D721Med (cell line): ENCODE measurements at regions not wholly inside any gene's neighbourhood (a gene's known extent, or its start where the extent isn't known, plus 50 kb on each side); places are given as distances from the start of the nearest gene placed in this dataset.

Source experiments
- DNase-seq: peaks from one replicate; pipeline ENCODE4 v3.0.0; 2011; ENCODE audit warnings: low spot score; ENCODE audit not compliant: insufficient read length
- FAIRE-seq: peaks from 2 replicates; lab custom pipeline; 2011; peaks lifted over from hg19 to GRCh38; lab: Jason Lieb, UNC
- TF ChIP-seq, protein P1 (sequence below): IDR thresholded peaks from 2 replicates; pipeline ENCODE4 v1.5.1; 2012; ENCODE audit warnings: mild to moderate bottlenecking, control low read depth; ENCODE audit not compliant: insufficient read depth; ENCODE audit errors: missing control alignments

DNA sequence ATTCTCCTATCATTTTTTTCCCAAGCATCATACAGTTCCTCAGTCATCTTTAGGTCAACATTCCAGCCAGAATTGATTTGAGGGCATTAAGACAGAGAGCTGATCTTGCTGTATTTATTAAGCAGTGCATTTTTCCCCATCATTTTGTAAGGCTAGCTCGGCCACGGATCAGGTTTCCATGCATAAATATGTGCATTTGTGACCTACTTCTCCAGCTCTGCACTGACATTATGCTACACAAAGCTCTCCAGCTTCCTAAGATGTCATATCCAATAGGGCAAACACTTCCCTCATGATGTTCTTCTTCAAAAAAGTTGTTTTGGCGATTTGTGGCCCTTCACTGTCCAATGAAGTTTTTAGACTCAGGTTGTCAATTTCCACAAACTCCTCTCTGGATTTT is 202.6 kb downstream of the C7orf25 start:
- no peak for FAIRE-seq
- DNase-seq: no peak
- TF ChIP-seq, protein P1, sequence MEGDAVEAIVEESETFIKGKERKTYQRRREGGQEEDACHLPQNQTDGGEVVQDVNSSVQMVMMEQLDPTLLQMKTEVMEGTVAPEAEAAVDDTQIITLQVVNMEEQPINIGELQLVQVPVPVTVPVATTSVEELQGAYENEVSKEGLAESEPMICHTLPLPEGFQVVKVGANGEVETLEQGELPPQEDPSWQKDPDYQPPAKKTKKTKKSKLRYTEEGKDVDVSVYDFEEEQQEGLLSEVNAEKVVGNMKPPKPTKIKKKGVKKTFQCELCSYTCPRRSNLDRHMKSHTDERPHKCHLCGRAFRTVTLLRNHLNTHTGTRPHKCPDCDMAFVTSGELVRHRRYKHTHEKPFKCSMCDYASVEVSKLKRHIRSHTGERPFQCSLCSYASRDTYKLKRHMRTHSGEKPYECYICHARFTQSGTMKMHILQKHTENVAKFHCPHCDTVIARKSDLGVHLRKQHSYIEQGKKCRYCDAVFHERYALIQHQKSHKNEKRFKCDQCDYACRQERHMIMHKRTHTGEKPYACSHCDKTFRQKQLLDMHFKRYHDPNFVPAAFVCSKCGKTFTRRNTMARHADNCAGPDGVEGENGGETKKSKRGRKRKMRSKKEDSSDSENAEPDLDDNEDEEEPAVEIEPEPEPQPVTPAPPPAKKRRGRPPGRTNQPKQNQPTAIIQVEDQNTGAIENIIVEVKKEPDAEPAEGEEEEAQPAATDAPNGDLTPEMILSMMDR: no peak

DNA sequence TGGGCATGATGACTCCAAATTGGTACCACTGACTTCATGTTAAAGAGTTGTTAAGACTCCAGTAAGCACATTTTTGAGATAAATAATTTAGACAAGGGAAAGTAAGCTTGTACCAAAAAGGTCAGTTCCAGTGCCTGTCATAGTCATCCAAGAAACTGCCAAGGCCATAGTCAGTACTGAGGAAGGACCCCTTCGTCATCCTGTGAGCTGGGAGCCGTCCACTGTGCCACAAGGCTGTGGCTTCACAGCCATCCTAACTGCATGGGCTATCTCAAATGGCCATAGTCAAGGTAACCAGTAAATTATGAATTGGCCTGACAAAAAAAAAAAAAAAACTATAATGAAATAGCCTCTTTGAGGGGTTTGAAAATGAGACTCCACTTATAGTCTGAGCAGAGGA is 207.2 kb downstream of the C7orf25 start:
- DNase-seq (no peak), FAIRE-seq (no peak)
- TF ChIP-seq, protein P1: no peak

DNA sequence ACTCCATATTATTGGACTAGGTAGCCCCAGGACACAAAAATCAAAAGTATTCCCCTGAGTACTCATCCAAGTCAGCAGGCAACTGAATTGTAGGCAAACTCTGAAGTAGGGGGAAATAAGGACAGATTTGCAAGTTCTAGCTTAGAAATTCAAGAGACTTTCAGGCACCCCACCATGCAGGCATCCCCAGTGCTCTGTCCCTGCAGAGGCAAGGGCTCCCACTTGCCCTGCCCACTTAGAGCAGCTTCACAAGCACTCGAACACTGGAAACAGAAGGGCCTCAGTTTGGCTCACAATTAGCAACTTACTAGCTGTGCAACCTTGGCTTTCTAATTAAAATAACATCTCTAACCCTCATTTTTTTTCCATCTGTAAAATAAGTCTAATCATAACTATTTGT is 209.2 kb downstream of the C7orf25 start:
- FAIRE-seq (no peak), DNase-seq (no peak)
- TF ChIP-seq, protein P1: no peak

DNA sequence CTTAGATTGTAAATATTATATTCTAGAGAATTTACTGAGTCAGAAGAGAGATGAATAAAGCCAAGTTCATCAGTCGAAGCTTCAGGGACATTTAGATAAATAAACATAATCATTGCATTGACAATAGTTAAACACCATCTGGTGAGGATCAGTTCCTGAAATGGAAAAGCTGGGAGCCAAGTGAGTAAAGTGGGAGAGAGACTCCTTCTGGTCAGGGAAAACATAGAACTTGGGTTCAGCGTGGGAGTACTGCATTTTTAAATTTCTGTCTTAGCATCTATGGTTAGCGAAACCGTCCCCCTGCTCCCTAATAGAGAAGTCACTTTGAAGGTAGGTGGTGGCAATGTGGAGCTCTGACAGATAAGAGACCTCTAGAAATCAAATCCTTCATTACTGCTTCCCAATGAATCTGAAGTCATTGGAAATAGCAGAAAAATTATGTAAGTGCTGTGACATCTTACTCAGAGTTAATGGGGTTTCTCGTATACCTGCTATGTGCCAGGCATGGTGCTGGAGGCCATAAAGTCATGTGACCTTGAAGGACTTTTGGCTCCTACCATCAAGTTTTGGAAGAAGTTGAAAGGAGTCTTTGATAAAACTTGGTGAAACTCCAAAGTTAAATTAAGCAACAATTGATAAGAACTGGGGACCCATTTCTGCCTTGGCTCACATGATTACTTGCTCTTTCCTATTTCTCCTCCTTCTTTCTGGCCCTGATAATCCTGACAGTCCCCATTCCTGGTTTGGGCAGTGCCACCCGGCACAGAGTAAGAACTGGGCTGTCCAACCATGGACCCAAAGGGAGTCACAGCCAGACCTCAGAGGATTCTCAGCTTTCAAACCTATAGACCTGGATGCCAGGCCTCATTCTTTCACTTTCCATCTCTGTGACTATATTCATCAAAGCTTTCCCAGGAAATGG is 211.2 kb downstream of the C7orf25 start:
- FAIRE-seq: no peak
- TF ChIP-seq, protein P1: no peak
- DNase-seq: no peak

DNA sequence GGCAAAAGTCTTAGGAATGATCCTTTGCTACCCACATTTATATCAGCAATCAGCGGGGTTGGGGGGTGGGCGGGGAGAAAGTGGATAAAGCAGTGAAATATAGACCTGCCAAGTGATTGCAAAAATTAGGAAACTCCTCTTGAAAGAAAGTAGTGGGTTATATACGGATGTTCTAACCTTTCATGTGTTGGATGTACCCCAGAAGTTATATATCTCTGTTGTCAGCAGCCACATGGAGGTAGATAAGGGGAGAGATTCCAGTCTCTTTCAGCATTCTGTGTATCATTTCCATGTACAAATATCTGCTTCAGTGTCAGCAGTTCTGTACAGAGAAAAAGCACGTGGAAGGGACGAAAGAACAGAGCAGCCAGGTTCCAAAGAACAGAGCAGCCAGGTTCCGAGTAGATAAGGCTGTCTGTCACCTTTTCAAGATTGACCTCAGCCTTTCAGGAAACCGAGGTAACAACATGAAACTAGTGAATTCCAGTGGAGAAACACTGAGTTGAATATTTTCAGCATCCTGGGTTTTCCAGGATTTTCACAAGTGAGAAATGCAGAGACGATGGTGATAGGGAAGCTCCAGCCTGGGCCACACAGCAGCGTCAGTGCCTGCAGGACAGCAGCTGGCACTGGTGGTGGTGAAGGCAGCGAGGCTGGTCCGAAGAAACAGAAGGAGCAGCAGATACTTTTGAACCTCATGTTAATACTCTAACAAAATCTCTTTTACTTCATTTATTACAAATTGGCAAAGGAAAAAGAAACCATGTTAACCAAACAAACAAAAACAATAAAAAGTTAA is 212.3 kb downstream of the C7orf25 start:
- TF ChIP-seq, protein P1: no peak
- FAIRE-seq (no peak), DNase-seq (no peak)

DNA sequence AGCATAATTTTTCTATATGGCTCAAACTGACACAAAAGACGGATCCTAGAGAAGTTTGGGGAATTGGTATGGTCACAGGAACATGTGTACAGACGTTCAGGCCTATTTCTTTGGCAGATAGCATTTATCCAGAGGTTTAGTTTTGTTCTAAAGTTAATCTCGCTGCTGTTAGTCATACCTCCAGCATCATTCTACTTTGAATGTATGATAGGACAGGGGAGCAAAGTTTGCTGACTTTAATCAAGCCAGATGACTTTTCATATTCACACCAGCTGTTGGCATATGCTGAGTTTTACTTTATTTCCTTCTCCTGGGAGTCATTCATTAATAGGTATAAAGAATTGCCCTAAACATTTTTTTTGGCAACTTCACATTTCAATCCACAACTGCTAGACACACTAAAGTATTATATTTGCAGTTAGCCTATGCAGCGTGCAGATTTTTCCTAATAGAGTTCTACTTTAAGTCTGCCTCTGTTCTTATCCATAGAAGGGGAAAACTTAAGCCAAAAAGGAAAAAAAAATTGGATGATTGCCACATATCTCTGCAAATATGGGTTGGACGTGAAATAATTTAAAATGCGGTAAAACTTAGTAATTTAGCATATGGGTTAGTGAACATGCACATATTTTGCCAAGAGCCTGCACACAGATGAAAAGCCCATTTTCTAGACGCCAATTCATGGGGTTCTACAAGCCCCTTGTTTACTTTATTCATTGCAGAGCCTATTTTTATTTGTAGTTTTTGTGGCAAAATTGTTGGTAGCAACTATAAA is 213.1 kb downstream of the C7orf25 start:
- FAIRE-seq: no peak
- TF ChIP-seq, protein P1: no peak
- DNase-seq: no peak
